ENCODE measurements at regions not wholly inside any gene's neighbourhood (a gene's known extent, or its start where the extent isn't known, plus 50 kb on each side); places are given as distances from the start of the nearest gene placed in this dataset.

DNA sequence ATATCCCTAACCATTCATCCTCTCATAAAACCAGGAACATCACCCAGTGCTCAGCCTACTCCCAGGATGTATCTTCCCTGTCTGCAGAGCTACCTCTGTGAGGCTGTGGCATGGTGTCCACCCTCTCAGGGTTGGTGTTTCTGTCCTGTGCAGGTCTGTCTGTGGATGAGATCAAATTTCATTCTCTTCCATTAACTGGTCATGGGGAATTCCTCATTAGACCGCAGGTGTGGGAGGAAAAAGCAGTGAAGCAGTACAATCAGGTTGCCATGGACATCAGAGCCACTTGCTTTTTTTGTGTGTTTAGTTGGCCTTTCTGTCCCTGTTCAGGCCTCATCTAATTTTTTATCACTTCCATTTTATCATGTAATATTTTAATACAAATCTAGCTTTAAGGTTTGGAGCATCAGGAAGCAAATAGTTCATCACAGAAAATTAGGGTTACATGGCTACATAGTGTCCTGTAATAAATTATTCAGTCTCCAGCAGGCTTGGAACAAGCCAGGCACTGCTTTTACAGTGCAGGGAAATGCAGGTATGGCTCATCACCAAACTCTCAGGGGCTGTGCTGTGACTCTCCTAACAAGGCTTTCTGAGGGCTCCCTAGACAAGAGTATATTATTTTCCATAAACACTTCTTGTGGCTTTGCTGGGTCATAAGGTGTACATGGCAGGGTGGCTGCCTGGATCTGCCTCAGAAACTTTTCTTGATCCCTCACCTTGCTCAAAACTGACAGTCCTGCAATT is 594.9 kb upstream of the IGFBP3 start:
- ChIA-PET POLR2A (no interaction called here), RAD21 (ENCODE audit: low non-redundant PET in 1 of 2, low total read pairs in 2 of 2, uncharacterized antibody in 2 of 2, unreplicated experiment in 2 of 2) (no interaction called here), CTCF (no interaction called here)
- Histone ChIP-seq H4K20me1 (ENCODE audit: insufficient read depth) (no peaks in the 10 kb centered on the region), H3K4me1 (ENCODE audit: control insufficient read depth in 1 of 2, insufficient read depth in 2 of 2, low read length in 2 of 2) (no peaks in the 10 kb centered on the region), H3K36me3 (ENCODE audit: control insufficient read depth in 1 of 2, insufficient read depth in 2 of 2, low read length in 2 of 2) (no peaks in the 10 kb centered on the region), H3K79me2 (ENCODE audit: insufficient read depth, low read length) (no peaks in the 10 kb centered on the region), H3K9me2 (ENCODE audit: insufficient read depth) (no peaks in the 10 kb centered on the region), H2AFZ (ENCODE audit: low read depth, low read length, poor library complexity, severe bottlenecking) (no peak overlapping the region), H3K27ac (ENCODE audit: low read depth, low read length) (no peak overlapping the region), H3K9ac (ENCODE audit: low read length) (no peak overlapping the region), H3K4me2 (ENCODE audit: low read length) (no peak overlapping the region), H3K9me3 (ENCODE audit: control insufficient read depth in 1 of 2, insufficient read depth in 1 of 2, low read depth in 1 of 2, low read length in 2 of 2) (no peaks in the 10 kb centered on the region), H3K4me3 (replicated peaks in 1 of 2; ENCODE audit: low read depth in 1 of 2, low read length in 2 of 2) (no peak overlapping the region), H3K27me3 (ENCODE audit: insufficient read depth, low read length) (no peaks in the 10 kb centered on the region)
- no peak for TF ChIP-seq ELF1 (IDR thresholded peaks at IDR 0.05; ENCODE audit: borderline replicate concordance, low read depth)
- TF ChIP-seq, protein P1, sequence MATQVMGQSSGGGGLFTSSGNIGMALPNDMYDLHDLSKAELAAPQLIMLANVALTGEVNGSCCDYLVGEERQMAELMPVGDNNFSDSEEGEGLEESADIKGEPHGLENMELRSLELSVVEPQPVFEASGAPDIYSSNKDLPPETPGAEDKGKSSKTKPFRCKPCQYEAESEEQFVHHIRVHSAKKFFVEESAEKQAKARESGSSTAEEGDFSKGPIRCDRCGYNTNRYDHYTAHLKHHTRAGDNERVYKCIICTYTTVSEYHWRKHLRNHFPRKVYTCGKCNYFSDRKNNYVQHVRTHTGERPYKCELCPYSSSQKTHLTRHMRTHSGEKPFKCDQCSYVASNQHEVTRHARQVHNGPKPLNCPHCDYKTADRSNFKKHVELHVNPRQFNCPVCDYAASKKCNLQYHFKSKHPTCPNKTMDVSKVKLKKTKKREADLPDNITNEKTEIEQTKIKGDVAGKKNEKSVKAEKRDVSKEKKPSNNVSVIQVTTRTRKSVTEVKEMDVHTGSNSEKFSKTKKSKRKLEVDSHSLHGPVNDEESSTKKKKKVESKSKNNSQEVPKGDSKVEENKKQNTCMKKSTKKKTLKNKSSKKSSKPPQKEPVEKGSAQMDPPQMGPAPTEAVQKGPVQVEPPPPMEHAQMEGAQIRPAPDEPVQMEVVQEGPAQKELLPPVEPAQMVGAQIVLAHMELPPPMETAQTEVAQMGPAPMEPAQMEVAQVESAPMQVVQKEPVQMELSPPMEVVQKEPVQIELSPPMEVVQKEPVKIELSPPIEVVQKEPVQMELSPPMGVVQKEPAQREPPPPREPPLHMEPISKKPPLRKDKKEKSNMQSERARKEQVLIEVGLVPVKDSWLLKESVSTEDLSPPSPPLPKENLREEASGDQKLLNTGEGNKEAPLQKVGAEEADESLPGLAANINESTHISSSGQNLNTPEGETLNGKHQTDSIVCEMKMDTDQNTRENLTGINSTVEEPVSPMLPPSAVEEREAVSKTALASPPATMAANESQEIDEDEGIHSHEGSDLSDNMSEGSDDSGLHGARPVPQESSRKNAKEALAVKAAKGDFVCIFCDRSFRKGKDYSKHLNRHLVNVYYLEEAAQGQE (IDR thresholded peaks at IDR 0.05; ENCODE audit: low read depth) = no peak
- TF ChIP-seq, protein P2, sequence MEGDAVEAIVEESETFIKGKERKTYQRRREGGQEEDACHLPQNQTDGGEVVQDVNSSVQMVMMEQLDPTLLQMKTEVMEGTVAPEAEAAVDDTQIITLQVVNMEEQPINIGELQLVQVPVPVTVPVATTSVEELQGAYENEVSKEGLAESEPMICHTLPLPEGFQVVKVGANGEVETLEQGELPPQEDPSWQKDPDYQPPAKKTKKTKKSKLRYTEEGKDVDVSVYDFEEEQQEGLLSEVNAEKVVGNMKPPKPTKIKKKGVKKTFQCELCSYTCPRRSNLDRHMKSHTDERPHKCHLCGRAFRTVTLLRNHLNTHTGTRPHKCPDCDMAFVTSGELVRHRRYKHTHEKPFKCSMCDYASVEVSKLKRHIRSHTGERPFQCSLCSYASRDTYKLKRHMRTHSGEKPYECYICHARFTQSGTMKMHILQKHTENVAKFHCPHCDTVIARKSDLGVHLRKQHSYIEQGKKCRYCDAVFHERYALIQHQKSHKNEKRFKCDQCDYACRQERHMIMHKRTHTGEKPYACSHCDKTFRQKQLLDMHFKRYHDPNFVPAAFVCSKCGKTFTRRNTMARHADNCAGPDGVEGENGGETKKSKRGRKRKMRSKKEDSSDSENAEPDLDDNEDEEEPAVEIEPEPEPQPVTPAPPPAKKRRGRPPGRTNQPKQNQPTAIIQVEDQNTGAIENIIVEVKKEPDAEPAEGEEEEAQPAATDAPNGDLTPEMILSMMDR (IDR thresholded peaks at IDR 0.05 in 2 of 3, conservative IDR thresholded peaks at IDR 0.05 in 1 of 3; ENCODE audit: borderline replicate concordance in 1 of 3, insufficient read depth in 1 of 3, low read depth in 2 of 3, low read length in 2 of 3) = no peak
- no peak for TF ChIP-seq SP1 (IDR thresholded peaks at IDR 0.05; ENCODE audit: low read depth)
- no peak for TF ChIP-seq FOSL1 (IDR thresholded peaks at IDR 0.05; ENCODE audit: low read depth)
- no peak for TF ChIP-seq POLR2AphosphoS5 (IDR thresholded peaks at IDR 0.05; ENCODE audit: low read depth, low read length)
- no peak for TF ChIP-seq EGR1 (IDR thresholded peaks at IDR 0.05; ENCODE audit: low read depth)
- intact Hi-C loops (cut with micrococcal nuclease) = no loop called here
- ATAC-seq (no peak), DNase-seq (ENCODE audit: low read depth, low spot score) (no peak)
- no TSS peak for BruUV-seq (replicated peaks)
